ENCODE measurements at regions not wholly inside any gene's neighbourhood (a gene's known extent, or its start where the extent isn't known, plus 50 kb on each side); places are given as distances from the start of the nearest gene placed in this dataset.

GRCh38 chr16:66293932-66294331 lies 72.6 kb upstream of the CDH5 start:
- no peak for TF ChIP-seq CTCF (IDR thresholded peaks at IDR 0.05)
- Mint-ChIP-seq H3K36me3 (ENCODE audit: low read depth) (no peaks in the 10 kb centered on the region), H3K9me3 (no peaks in the 10 kb centered on the region), H3K27ac (no peak overlapping the region), H3K4me1 (ENCODE audit: low read depth) (no peaks in the 10 kb centered on the region), H3K27me3 (ENCODE audit: insufficient read depth) (peaks cover 55% of the 10 kb centered on the region), H3K4me3 (no peak overlapping the region)
- no peak for DNase-seq

GRCh38 chr16:66293207-66293735 lies 73.2 kb upstream of the CDH5 start:
- no peak for DNase-seq
- no peak for TF ChIP-seq CTCF (IDR thresholded peaks at IDR 0.05)
- Mint-ChIP-seq H3K4me1 (ENCODE audit: low read depth) (no peaks in the 10 kb centered on the region), H3K9me3 (no peaks in the 10 kb centered on the region), H3K4me3 (no peak overlapping the region), H3K36me3 (ENCODE audit: low read depth) (no peaks in the 10 kb centered on the region), H3K27me3 (ENCODE audit: insufficient read depth) (peaks cover 55% of the 10 kb centered on the region), H3K27ac (no peak overlapping the region)

GRCh38 chr16:66292241-66292935 lies 74.1 kb upstream of the CDH5 start:
- no peaks in the 10 kb centered on the region for H3K4me1 Mint-ChIP-seq (ENCODE audit: low read depth)

GRCh38 chr16:66291833-66292232 lies 74.7 kb upstream of the CDH5 start:
- Mint-ChIP-seq H3K4me1 (ENCODE audit: low read depth) (no peaks in the 10 kb centered on the region), H3K4me3 (no peak overlapping the region), H3K27ac (no peak overlapping the region), H3K27me3 (ENCODE audit: insufficient read depth) (peaks cover 43% of the 10 kb centered on the region), H3K9me3 (no peaks in the 10 kb centered on the region), H3K36me3 (ENCODE audit: low read depth) (no peaks in the 10 kb centered on the region)
- no peak for TF ChIP-seq CTCF (IDR thresholded peaks at IDR 0.05)
- DNase-seq, result no peak

More at GRCh38 chr16:66292241-66292935, 74.1 kb upstream of the CDH5 start:
- Mint-ChIP-seq H3K9me3 (no peaks in the 10 kb centered on the region), H3K27ac (no peak overlapping the region), H3K27me3 (ENCODE audit: insufficient read depth) (peaks cover 48% of the 10 kb centered on the region), H3K4me3 (no peak overlapping the region), H3K36me3 (ENCODE audit: low read depth) (no peaks in the 10 kb centered on the region)
- no peak for TF ChIP-seq CTCF (IDR thresholded peaks at IDR 0.05)
- no peak for DNase-seq

GRCh38 chr16:66290431-66290830 lies 76.1 kb upstream of the CDH5 start:
- no peak for TF ChIP-seq CTCF (IDR thresholded peaks at IDR 0.05)
- peaks cover 41% of the 10 kb centered on the region for H3K27me3 Mint-ChIP-seq (ENCODE audit: insufficient read depth)
- H3K4me3 Mint-ChIP-seq, result no peak overlapping the region
- DNase-seq, result no peak
- H3K27ac Mint-ChIP-seq, result no peak overlapping the region
- H3K36me3 Mint-ChIP-seq (ENCODE audit: low read depth), result no peaks in the 10 kb centered on the region
- no peaks in the 10 kb centered on the region for H3K4me1 Mint-ChIP-seq (ENCODE audit: low read depth)
- no peaks in the 10 kb centered on the region for H3K9me3 Mint-ChIP-seq
